ENCODE measurements at regions not wholly inside any gene's neighbourhood (a gene's known extent, or its start where the extent isn't known, plus 50 kb on each side); places are given as distances from the start of the nearest gene placed in this dataset.

GRCh38 chr11:15412054-15412453, 297.3 kb downstream of the INSC start:
- no peak for TF ChIP-seq POLR2A (IDR thresholded peaks at IDR 0.05)
- TF ChIP-seq CTCF (IDR thresholded peaks at IDR 0.05) = no peak
- no peak for TF ChIP-seq POLR2AphosphoS5 (IDR thresholded peaks at IDR 0.05)
